Hematopoietic multipotent progenitor cell (in vitro differentiated cells): ENCODE measurements at regions not wholly inside any gene's neighbourhood (a gene's known extent, or its start where the extent isn't known, plus 50 kb on each side); places are given as distances from the start of the nearest gene placed in this dataset.
A peak's percentile ranks its signal among the peaks of the same experiment; 100 is the strongest.

Experiments used
- DNase-seq, 3 donors: peaks; one replicate each; pipeline ENCODE4 v3.0.0-alpha.2; 2011 to 2015; ENCODE audit warnings: low read depth in 2 of 3, low spot score in 2 of 3

DNA sequence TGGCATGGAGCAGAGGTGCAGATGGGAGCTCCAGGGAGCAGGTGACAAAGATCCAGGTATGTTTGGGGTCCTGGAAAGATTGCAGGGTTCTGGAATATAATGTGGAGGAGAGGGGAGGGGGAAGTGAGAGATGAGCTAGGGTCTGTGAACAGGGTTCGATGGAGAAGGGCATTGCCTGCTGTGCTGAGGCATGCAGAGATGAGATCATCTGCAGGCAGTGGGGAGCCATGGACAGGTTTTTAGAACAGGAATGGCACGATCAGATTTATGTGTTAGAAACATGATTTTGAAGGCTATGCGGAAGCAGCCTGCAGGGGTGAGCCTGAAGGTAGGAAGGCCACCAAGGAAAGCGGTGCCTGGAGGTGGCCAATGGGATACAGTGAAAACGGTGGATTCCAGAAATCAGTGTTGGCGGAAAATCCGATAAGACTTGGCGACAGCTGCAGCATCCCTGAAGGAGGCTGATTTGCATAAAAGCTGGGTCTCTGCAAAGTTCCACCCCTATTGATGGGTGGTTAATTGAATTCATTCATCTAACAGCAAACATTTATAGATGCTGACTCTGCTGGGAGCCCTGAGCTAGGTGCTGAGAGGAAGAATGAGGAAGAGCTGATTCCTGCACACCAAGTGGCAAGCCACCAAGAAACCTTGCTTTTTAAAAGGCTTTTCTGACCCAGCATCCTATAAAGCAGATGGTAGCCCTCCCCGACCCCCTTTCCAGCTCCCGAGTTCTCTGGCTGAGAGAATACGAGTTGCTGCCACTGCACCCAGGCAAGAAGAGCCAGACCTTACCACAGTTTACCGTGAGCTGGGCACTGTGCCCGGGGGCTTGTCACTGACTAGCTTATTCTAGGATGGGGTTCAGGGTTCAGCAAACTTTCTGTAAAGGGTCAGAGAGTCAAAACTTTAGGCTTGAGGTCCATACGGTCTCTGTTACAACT, 139.2 kb upstream of the SMIM23 start:
- no peak for DNase-seq

DNA sequence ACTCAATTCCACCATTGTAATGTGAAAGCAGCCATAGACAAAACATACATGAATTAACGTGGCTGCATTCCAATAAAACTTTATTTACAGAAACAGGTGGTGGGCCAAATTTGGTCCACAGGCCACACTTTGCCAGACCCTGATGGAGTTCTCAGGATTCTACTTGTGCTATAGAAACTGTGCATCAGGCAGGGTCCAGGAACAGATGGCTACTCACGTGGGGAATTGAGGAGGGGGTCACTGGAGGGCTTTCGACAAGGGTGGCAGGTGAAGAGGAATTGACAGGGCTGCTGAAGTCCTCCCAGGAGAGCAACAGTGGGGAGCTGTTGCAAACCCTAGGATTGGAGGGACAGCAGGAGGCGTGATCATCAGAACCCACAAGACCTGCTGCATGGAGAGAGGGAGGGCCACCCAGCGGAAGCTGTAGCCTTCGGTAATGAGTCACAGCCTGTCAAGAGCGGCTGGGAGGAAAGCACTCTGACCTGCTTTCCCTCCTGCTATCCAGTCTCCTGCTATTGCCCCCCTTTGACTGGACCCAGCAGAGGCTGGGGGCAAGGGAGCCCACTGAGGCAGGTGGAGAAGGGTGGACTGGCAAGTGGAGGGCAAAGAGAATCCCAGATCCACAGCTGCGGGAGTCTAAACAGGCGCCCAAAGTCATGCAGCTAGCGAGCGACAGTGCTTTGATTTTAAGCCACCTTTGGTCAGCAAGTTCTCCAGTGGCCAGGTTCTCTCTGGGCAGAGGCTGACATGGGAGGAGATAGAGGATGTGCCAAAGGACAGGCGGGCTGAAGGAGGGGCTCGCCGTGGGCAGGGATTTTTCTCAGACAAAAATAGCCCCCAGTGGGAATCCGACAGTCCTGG, 138.3 kb upstream of the SMIM23 start:
- peak in 2 of 3 donors; percentile 36 to 43 for DNase-seq

DNA sequence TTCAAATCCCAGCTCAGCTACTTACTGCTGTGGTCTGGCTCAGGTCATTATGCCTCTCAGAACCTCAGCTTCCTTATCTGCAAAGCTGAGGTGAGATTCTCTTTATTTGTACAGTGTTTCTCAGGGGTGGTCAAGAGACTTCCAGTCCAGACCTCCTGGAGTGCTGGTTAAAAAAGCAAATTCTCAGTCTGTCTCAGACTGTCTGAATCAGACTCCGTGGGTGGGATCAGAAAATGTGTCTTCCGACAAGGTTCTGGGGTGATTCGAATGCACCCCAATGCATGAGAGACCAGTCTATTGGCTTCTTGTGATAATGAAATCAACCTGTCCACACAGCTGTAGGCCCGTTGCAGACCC, 137.7 kb upstream of the SMIM23 start:
- no peak for DNase-seq

DNA sequence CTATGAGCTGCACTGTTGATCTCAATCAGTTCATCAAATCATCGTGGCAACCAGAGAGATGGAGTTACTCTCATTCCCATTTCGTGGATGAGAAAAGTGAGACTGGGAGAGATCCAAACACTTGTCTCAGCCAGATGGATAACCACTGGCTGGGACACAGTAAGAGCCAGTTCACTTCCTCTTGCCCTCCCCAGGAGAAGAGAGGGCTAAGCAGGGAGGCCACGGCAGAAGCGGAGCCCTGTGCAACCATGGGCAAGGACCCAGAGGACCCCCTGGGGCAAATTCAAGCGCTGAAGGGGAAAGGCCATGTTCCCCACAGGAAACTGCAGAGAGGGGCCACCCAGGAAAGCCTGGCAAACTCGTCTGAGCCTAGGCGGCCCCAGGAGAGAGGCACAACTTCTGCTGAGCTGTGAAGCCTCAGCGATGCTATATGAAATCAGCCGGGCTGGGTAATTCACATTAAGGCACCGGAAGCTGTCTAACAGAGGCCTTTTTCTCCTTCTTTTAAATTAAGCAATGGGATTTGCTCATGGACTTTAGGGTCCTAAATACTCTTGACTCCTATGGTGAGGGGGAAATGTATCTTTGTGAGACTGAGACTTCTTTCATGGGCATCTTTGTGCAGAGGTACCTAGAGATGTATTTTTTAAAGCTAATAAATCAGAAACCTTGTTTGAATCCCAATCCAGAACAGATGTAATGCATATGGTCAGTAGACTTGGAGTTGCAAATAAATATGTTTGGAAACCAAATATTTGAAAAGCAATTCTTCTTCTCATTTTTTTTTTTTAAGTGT, 137.1 kb upstream of the SMIM23 start:
- DNase-seq, result no peak

DNA sequence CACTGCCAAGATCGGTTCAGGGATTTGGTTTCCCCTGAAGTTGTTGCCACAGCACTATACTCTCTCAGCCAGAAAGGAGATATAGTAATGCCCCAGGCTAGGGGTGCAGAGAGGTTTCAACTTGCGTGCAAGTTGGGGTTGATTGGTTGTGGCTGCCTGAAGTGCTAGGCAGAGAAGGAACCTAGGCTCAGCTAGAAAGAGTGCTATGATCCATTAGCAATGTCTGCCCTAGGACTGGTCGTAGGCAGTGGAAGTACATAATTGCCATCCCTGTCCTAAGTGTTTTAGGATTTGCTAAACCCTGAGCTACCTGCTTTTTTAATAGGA, 136.6 kb upstream of the SMIM23 start:
- no peak for DNase-seq

DNA sequence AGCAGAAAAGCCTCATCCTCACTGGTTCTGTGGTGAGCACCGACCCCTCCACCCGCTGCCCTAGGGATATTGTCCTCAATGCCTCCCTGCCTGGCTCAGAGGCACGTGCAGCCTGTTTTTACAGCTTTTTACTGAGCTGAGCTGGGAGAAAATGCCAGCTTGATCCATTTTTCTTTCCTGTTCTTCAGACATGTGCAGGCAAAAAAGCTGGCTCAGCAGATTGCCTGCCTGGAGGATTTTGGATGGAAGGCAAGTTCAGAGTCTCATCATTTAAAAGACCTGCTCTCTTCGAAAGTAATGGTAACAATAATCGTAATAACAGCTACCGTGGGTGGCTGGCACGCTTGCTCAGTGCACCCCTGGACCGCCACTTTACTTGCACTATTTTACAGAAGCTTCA, 135.0 kb upstream of the SMIM23 start:
- DNase-seq, result no peak

- no peak for DNase-seq
These were observed 134.5 kb upstream of the SMIM23 start for GRCh38 chr5:171651102-171651501.

GRCh38 chr5:171654881-171655280, 130.7 kb upstream of the SMIM23 start:
- no peak for DNase-seq

DNA sequence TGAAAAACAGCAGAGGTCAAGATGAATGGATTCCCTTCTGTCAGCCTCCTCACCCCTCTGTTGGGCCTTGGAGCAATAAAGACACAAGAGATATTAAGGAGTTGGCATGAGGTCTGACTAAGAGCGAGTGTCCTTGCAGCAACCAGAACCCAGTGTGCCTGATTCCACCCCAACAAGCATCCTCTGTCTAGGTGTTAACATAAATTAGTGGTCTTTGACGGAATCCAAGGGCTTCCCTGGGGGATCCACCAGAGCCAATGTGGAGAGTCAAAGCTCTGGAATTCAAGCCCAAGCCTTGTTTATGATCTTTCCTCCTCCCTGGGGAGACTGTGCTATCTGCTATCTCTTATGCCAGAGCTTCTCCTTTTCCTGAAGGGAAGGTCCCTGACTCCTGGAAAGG, 128.1 kb upstream of the SMIM23 start:
- DNase-seq, result no peak

GRCh38 chr5:171659896-171660295, 125.7 kb upstream of the SMIM23 start:
- no peak for DNase-seq

DNA sequence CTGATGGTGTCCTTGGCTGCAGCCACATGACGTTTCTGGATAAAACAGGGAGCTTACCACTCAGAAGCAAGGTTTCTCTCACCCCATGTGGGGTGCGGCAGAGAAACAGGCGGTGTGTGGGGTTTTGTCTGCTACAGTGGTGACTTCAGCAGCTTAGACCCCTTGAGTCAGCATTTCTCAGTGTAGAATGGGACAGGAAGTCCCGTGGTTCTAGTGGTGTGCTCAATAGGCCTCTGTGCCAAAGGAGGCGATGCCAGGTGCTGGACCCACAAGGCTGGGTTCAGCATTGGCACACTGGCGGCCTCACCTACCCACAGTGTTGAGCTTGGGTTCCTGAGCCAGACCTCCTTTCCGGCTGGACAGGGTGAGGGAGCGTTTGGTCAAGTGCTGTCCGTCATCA, 125.2 kb upstream of the SMIM23 start:
- peak in 2 of 3 donors; percentile 57 to 88 for DNase-seq

DNA sequence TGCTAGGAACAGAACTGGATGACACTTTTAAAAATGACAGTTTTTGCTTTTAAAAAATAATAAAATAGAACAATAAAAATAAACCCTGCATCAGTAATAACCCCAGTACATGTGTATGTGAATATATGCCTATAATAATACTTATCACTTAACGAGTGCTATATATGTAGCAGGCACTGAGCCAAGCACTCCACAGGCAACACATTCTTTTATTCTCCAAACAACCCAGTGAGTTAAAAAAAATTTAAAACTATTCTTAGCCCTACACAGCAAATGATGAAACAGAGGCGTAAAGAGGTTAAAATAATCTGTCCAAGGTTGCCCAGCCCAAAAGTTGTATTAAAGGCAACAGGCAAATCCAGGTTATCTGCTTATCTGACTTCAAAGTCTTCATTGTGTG, 124.5 kb upstream of the SMIM23 start:
- no peak for DNase-seq

DNA sequence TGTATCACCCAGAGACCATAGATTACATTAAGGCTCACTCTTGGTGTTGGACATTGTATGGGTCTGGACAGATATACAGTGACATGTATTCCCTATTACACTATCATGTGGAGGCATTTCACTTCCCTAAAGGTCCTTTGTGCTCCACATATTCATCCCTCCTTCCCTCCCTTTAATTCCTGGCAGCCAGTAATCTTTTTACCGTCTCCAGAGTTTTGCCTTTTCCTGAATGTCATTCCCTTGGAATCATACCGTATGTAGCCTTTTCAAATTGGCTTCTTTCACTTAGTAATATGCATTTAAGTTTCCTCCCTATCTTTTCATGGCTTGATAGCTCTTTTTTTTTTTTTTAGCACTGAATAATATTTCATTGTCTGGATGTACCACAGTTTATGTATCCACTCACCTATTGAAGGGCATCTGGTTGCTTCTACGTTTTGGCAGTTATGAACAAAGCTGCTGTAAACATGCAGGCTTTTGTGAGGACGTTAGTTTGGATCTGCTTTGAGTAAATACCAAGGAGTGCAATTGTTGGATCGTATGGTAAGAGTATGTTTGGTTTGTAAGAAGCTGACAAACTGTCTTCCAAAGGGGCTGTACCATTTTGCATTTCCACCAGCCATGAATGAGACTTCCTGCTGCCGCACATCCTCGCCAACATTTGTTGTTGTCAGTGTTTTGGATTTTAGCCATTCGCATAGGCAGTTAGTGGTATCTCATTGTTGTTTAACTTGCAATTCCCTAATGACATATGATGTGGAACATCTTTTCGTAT, 122.1 kb upstream of the SMIM23 start:
- DNase-seq, result no peak

DNA sequence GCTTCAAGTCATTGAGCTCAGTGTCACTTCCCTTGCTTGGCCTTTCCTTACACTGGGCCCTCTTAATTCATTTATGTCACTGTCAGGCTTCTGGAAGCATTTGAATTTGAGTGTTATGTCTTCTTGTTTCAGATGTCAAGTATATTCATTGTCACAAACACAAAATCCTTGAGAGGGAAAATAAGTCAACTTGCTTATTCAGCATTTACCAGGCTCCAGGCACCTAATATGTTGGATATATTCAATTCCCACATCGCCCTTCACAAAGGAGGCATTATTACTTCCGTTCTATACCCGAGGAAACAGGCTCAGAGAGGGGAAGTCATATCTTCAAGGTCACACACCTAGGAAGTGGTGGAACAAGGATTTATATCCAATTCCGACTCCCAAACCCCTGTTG, 121.1 kb upstream of the SMIM23 start:
- no peak for DNase-seq

- DNase-seq, result no peak
These were observed 118.8 kb upstream of the SMIM23 start for GRCh38 chr5:171666815-171667214.

DNA sequence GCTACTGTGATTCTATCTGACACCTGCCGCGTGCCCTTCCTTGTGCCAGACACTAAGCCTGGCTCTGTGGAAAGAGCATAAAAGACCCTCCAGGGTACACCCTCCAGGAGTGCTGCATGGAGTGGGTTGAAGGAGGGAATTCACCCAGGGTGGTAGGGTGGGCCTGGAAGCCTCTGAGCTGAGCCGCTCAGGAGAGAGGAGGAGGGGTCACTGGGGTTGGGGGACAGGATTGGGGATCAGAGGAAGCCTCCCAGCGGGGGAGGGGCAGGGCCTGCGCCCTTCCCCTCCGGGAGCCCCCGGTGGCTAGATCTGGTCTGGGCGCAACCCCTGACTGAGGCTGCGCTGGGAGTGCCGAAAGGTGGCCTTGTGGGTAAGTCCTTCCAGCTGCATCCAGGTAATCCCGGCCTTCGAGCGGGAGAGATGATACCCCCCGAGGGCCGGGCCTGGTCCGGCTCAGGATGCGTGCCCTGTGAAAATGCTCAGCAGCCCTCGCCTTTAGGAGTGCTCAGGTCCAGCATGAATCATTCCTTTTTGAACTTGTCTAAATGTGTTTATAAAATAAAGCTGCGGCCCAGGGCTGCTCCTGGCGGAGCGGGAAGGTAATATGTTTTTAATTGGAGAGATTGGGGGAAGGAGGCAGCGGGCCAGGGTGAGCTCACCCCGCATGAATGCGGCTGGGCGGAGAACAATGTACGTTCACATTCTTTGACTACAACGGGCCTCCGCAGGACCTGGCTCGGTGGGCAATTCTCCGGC, 118.1 kb upstream of the SMIM23 start:
- no peak for DNase-seq

DNA sequence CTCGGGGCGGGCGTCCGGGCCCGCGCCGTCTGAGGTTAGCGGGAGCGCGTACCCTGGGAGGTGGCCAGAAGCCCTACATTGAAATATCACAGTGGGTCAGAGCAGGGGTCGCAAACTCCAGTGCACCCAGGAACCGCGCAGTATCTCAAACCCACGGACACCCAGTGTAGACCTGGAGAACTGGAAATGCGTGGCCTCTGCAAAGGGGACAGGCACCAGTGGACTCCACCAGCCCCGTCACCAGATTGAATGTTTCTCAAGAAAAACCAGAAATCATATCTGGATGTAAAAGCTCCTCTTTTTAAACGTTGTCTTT, 117.6 kb upstream of the SMIM23 start:
- no peak for DNase-seq

DNA sequence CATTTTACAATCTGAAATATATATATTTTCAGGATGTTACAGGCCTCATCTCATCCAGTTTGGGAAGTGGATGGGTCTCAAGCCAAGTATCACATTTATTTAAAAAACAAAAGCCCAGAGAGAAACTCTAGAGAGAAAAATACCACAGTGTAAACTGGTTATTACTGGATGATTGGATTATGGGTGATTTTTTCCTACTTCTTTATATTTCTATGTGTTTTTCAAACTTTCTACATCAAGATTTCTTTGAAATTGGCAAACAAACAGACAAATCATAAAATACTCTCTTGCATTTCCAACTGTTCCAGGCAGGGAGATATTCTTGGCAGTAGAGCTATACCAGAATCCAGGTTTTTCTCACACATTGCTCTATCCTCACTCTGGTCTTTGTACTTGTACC, 116.0 kb upstream of the SMIM23 start:
- DNase-seq, result no peak

DNA sequence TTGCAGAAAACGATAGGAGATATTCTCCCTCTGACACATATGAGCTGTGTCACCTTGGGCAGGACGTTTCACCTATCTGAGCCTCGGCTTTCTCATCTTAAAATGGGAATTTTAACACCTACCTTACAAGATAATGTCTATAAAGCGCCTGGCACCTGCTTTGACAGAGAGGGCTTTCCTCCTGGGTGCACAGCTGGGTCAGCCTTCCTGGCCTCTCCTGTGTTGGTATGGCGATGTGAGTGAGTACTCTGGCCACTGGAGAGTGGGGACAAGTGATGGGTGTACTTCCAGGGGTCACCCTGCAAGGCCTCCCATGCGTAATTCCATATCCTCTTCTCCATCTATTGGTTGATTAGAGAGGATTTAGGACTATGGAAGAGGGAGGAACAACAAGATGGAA, 113.1 kb upstream of the SMIM23 start:
- no peak for DNase-seq

- no peak for DNase-seq
These were observed 112.3 kb upstream of the SMIM23 start for GRCh38 chr5:171673328-171673727.
